CD8-positive, alpha-beta memory T cell (primary cell): ENCODE measurements at regions not wholly inside any gene's neighbourhood (a gene's known extent, or its start where the extent isn't known, plus 50 kb on each side); places are given as distances from the start of the nearest gene placed in this dataset.
A peak's percentile ranks its signal among the peaks of the same experiment; 100 is the strongest.
"Not testable (repeated sequence)": the region's sequence is repeated elsewhere in the genome, so short reads cannot be mapped to it uniquely, and the experiment has no call there.

Experiments used
- CTCF ChIA-PET: fragments of 350-600 bp; sonication (Branson Sonifier 250); formaldehyde crosslinking; loops from one replicate; lab custom pipeline; 2021; ENCODE audit warnings: antibody characterized with exemption; lab: Charles Lee
- POLR2A ChIA-PET: fragments of 350-600 bp; sonication (Branson Sonifier 250); formaldehyde crosslinking; loops from one replicate; lab custom pipeline; 2021; ENCODE audit warnings: antibody characterized with exemption; lab: Charles Lee
- DNase-seq, 5 donors: peaks; one replicate each; pipeline versions ENCODE4 v3.0.0 to v3.0.0-alpha.2; 2020 to 2022; ENCODE audit warnings: mixed read lengths in 1 of 5
- H3K27ac ChIP-seq: one replicate; pipeline ENCODE4 v1.7.0; 2013; ENCODE audit warnings: low read depth, mild to moderate bottlenecking, low read length, moderate library complexity
- H3K27me3 ChIP-seq: 2 replicates; pipeline ENCODE4 v1.7.0; 2013; ENCODE audit warnings: low read length, mild to moderate bottlenecking; ENCODE audit not compliant: insufficient read depth, poor library complexity, severe bottlenecking
- H3K36me3 ChIP-seq: 2 replicates; pipeline ENCODE4 v1.7.0; 2013; ENCODE audit warnings: mild to moderate bottlenecking, low read length, moderate library complexity; ENCODE audit not compliant: insufficient read depth
- H3K4me1 ChIP-seq: 2 replicates; pipeline ENCODE4 v1.7.0; 2013; ENCODE audit warnings: mild to moderate bottlenecking, low read length, moderate library complexity; ENCODE audit not compliant: insufficient read depth
- H3K4me3 ChIP-seq: 2 replicates; pipeline ENCODE4 v1.7.0; 2013; ENCODE audit warnings: mild to moderate bottlenecking, low read length
- H3K9me3 ChIP-seq: 2 replicates; pipeline ENCODE4 v1.7.0; 2013; ENCODE audit warnings: mild to moderate bottlenecking, low read length
- H3K27ac Mint-ChIP-seq, 8 donors: one replicate each; pipeline ENCODE4 v1.8.0; 2020 to 2021; ENCODE audit warnings: mixed read lengths in 8 of 8, mild to moderate bottlenecking in 6 of 8, inconsistent platforms in 3 of 8, moderate library complexity in 3 of 8
- H3K27me3 Mint-ChIP-seq, 2 donors: one replicate each; pipeline ENCODE4 v1.8.0; 2020 to 2021; ENCODE audit warnings: mixed read lengths in 2 of 2, mild to moderate bottlenecking in 1 of 2, moderate library complexity in 1 of 2
- H3K36me3 Mint-ChIP-seq, 3 donors: one replicate each; pipeline ENCODE4 v1.8.0; 2020 to 2021; ENCODE audit warnings: mixed read lengths in 3 of 3, inconsistent platforms in 1 of 3, mild to moderate bottlenecking in 1 of 3
- H3K4me1 Mint-ChIP-seq, 3 donors: one replicate each; pipeline ENCODE4 v1.8.0; 2020 to 2021; ENCODE audit warnings: mixed read lengths in 3 of 3, inconsistent platforms in 1 of 3, mild to moderate bottlenecking in 1 of 3
- H3K4me3 Mint-ChIP-seq, 7 donors: one replicate each; pipeline ENCODE4 v1.8.0; 2020 to 2021; ENCODE audit warnings: mixed read lengths in 7 of 7, mild to moderate bottlenecking in 6 of 7, moderate library complexity in 4 of 7, inconsistent platforms in 2 of 7
- H3K9me3 Mint-ChIP-seq, 5 donors: one replicate each; pipeline ENCODE4 v1.8.0; 2020 to 2022; ENCODE audit warnings: mixed read lengths in 5 of 5, mild to moderate bottlenecking in 3 of 5, moderate library complexity in 2 of 5, inconsistent platforms in 1 of 5

GRCh38 chrX:66110112-66110511 lies 53.9 kb upstream of the HEPH start:
- POLR2A ChIA-PET: no interaction called here
- H3K4me3 Mint-ChIP-seq: no peak overlapping the region
- H3K9me3 Mint-ChIP-seq: peaks cover 0 to 2% (median 0%) of the 10 kb centered on the region in 5 donors
- H3K4me1 Mint-ChIP-seq: no peaks in the 10 kb centered on the region
- H3K36me3 Mint-ChIP-seq: peaks cover 0 to 6% (median 0%) of the 10 kb centered on the region in 3 donors
- no peaks in the 10 kb centered on the region for H3K27me3 ChIP-seq
- H3K4me3 ChIP-seq: no peak overlapping the region
- no peaks in the 10 kb centered on the region for H3K36me3 ChIP-seq
- H3K27ac ChIP-seq: no peak overlapping the region
- CTCF ChIA-PET: interaction anchor here (1.5 kb wide), 1 partner anchor 10 kb away, joined by 3 read pairs; no protein-coding TSS in a partner anchor
- peak in 2 of 5 donors; percentile 19 to 26 for DNase-seq
- H3K9me3 ChIP-seq: no peaks in the 10 kb centered on the region
- peaks cover 0 to 14% of the 10 kb centered on the region in 2 donors for H3K27me3 Mint-ChIP-seq
- H3K4me1 ChIP-seq: no peaks in the 10 kb centered on the region
- no peak overlapping the region for H3K27ac Mint-ChIP-seq

- H3K27me3 Mint-ChIP-seq: peaks cover 0 to 17% of the 10 kb centered on the region in 2 donors
- H3K4me1 Mint-ChIP-seq, CTCF ChIA-PET: not testable (repeated sequence)
Observed at GRCh38 chrX:66107860-66108259, 56.2 kb upstream of the HEPH start.

GRCh38 chrX:66102398-66102797 lies 61.6 kb upstream of the HEPH start:
- H3K4me1 ChIP-seq, POLR2A ChIA-PET, H3K9me3 ChIP-seq, H3K27ac ChIP-seq, H3K36me3 Mint-ChIP-seq, DNase-seq, H3K27ac Mint-ChIP-seq, H3K4me3 ChIP-seq, H3K27me3 ChIP-seq, H3K4me1 Mint-ChIP-seq, H3K36me3 ChIP-seq, H3K4me3 Mint-ChIP-seq, CTCF ChIA-PET, H3K9me3 Mint-ChIP-seq: not testable (repeated sequence)
- peaks cover 0 to 15% of the 10 kb centered on the region in 2 donors for H3K27me3 Mint-ChIP-seq

More at GRCh38 chrX:66107860-66108259, 56.2 kb upstream of the HEPH start:
- H3K9me3 Mint-ChIP-seq, H3K27ac Mint-ChIP-seq, H3K36me3 Mint-ChIP-seq, H3K27ac ChIP-seq, H3K4me3 Mint-ChIP-seq, H3K36me3 ChIP-seq, H3K4me3 ChIP-seq, H3K27me3 ChIP-seq, DNase-seq, POLR2A ChIA-PET, H3K9me3 ChIP-seq, H3K4me1 ChIP-seq: not testable (repeated sequence)

DNA sequence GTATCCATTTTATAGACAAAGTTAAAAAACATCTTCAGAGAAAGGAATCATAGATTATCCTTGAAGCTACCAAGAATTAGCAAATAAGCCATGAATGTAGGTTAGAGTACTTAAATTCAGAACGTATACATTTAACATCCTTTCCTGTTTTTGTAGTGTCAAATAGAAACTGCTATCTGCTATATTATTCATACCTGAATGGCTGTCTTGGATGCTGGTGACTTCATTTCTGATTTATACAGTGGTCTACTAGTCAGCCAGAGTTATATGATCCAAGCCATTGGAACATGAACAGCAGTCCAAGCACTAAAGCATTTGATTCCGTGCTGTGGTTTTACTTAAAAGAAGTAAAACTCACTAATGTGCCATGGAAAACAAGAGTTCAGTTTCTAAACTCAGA lies 58.3 kb upstream of the VSIG4 start:
- Mint-ChIP-seq H3K27me3 (peaks cover 0 to 4% of the 10 kb centered on the region in 2 donors), H3K4me1 (no peaks in the 10 kb centered on the region), H3K4me3 (no peak overlapping the region), H3K9me3 (peaks cover 0 to 4% (median 0%) of the 10 kb centered on the region in 5 donors), H3K36me3 (peaks cover 0 to 15% (median 0%) of the 10 kb centered on the region in 3 donors), H3K27ac (no peak overlapping the region)
- Histone ChIP-seq H3K27me3 (no peaks in the 10 kb centered on the region), H3K27ac (no peak overlapping the region), H3K36me3 (no peaks in the 10 kb centered on the region), H3K4me3 (no peak overlapping the region), H3K9me3 (no peaks in the 10 kb centered on the region), H3K4me1 (no peaks in the 10 kb centered on the region)
- no peak for DNase-seq
- CTCF ChIA-PET: no interaction called here
- POLR2A ChIA-PET: no interaction called here

- H3K9me3 ChIP-seq, H3K9me3 Mint-ChIP-seq, H3K27me3 Mint-ChIP-seq, POLR2A ChIA-PET, H3K36me3 ChIP-seq, H3K4me1 ChIP-seq, DNase-seq, H3K4me3 ChIP-seq, H3K27me3 ChIP-seq, H3K4me3 Mint-ChIP-seq, H3K27ac ChIP-seq, CTCF ChIA-PET, H3K27ac Mint-ChIP-seq, H3K4me1 Mint-ChIP-seq: not testable (repeated sequence)
- H3K36me3 Mint-ChIP-seq: peaks cover 0 to 20% (median 0%) of the 10 kb centered on the region in 3 donors
Observed at GRCh38 chrX:66096987-66097386, 57.1 kb upstream of the VSIG4 start.

DNA sequence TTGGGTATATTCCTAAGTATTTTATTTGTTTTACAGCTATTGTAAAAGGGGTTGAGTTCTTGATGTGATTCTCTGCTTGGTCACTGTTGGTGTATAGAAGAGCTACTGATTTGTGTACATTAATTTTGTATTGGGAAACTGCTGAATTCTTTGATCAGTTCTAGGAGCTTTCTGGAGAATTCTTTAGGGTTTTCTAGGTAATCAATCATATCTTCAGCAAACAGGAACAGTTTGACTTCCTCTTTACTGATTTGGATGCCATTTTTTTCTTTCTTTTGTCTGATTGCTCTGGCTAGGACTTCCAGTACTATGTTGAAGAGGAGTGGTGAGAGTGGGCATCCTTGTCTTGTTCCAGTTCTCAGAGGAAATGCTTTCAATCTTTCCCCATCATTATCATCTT lies 50.1 kb upstream of the VSIG4 start:
- CTCF ChIA-PET, H3K27me3 Mint-ChIP-seq, H3K4me3 Mint-ChIP-seq, H3K4me3 ChIP-seq, H3K9me3 Mint-ChIP-seq, H3K4me1 Mint-ChIP-seq, DNase-seq, H3K4me1 ChIP-seq, H3K27me3 ChIP-seq, H3K36me3 ChIP-seq, H3K27ac ChIP-seq, POLR2A ChIA-PET, H3K27ac Mint-ChIP-seq, H3K9me3 ChIP-seq: not testable (repeated sequence)
- H3K36me3 Mint-ChIP-seq: peaks cover 0 to 15% (median 0%) of the 10 kb centered on the region in 3 donors
